ENCODE measurements at regions not wholly inside any gene's neighbourhood (a gene's known extent, or its start where the extent isn't known, plus 50 kb on each side); places are given as distances from the start of the nearest gene placed in this dataset.

DNA sequence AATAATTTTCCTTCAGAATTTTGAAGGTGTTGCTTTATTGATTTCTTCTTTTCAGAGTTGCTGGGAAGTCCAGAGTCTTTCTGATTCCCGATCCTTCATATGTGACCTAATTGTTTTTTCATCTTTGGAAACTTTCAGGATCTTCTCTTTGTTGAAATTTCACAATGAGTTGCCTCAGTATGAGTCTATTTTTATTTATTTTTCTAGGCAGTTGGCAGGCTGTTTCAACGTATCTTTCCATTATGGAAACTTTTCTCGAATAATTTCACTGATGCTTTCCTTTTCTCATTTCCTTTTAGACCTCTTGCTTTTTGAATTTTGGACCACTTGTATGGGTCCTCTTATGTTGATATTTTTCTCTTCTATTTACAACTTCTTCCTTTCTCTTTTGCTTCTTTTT is 354.3 kb downstream of the TGFB2 start:
- Mint-ChIP-seq H3K27me3 (no peaks in the 10 kb centered on the region), H3K36me3 (no peaks in the 10 kb centered on the region), H3K4me1 (no peaks in the 10 kb centered on the region), H3K4me3 (no peak overlapping the region), H3K9me3 (ENCODE audit: low read depth) (peaks cover 4% of the 10 kb centered on the region), H3K27ac (no peak overlapping the region)
- CTCF ChIA-PET = no interaction called here
- ATAC-seq (no peak), DNase-seq (no peak)

DNA sequence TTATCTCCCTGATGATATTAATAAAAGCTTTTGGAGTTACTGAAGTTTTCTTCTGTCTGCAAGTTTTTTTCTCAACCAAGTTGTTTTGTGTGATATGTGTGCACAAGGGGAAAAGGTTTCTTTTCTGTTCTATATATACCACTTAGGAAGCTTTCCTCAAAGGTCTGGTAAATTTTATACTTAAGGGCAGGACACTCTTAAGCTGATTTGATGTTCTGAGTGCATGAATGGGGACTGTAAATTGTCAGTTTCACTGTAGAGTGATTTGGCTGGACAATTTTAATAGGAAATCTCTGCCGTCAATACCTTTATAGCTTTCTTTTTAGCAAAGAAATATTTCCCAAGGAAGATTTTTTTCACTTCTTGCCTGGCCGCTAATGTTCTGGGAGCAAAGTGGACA is 354.7 kb downstream of the TGFB2 start:
- no peak overlapping the region for H3K4me3 Mint-ChIP-seq
- peaks cover 4% of the 10 kb centered on the region for H3K9me3 Mint-ChIP-seq (ENCODE audit: low read depth)
- DNase-seq = no peak
- no peaks in the 10 kb centered on the region for H3K27me3 Mint-ChIP-seq
- ATAC-seq = no peak
- H3K4me1 Mint-ChIP-seq = no peaks in the 10 kb centered on the region
- CTCF ChIA-PET = no interaction called here
- no peak overlapping the region for H3K27ac Mint-ChIP-seq
- H3K36me3 Mint-ChIP-seq = no peaks in the 10 kb centered on the region

DNA sequence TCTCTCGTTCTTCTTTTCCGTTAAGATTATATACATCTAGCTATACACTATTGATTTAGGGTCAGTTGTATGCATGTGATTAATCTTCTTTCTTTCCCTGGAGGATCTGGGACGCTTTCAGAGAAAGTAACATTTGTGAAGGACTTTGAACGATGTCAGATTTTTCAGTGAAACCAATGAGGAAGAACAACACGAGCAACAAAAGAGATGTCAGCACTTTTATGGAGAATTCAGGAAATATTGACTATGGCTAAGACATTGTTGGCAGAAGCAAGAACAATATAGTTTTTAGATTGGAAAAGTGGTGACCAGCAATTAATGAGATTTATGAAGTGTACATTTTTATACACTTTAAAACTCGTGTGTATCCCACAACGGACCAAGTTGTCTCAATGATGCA is 355.5 kb downstream of the TGFB2 start:
- H3K9me3 Mint-ChIP-seq (ENCODE audit: low read depth) = peaks cover 4% of the 10 kb centered on the region
- DNase-seq (no peak), ATAC-seq (no peak)
- H3K4me3 Mint-ChIP-seq = no peak overlapping the region
- H3K27ac Mint-ChIP-seq = no peak overlapping the region
- H3K36me3 Mint-ChIP-seq = no peaks in the 10 kb centered on the region
- no peaks in the 10 kb centered on the region for H3K27me3 Mint-ChIP-seq
- CTCF ChIA-PET = no interaction called here
- H3K4me1 Mint-ChIP-seq = no peaks in the 10 kb centered on the region

DNA sequence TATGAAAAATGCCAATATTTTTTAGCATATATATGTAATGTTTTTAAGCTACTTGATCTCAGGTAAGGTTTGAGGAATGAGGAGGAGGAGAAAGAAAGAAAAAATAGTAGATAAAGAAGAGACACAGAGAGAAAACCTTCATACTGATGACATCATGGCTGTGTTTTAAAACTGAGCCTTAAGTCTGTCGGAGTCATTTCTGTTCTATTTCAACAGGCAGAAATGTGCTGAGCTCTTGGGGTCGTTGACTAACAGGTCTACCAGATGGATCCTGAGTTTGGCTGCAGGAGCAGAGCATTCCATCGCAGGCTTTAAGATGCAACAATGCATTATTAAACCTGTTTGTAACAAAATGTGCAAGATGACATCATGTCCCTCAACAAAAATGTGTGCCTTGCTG is 356.0 kb downstream of the TGFB2 start:
- DNase-seq (no peak), ATAC-seq (no peak)
- H3K4me3 Mint-ChIP-seq = no peak overlapping the region
- no peak overlapping the region for H3K27ac Mint-ChIP-seq
- CTCF ChIA-PET = no interaction called here
- H3K4me1 Mint-ChIP-seq = no peaks in the 10 kb centered on the region
- no peaks in the 10 kb centered on the region for H3K27me3 Mint-ChIP-seq
- no peaks in the 10 kb centered on the region for H3K36me3 Mint-ChIP-seq
- H3K9me3 Mint-ChIP-seq (ENCODE audit: low read depth) = peaks cover 2% of the 10 kb centered on the region

DNA sequence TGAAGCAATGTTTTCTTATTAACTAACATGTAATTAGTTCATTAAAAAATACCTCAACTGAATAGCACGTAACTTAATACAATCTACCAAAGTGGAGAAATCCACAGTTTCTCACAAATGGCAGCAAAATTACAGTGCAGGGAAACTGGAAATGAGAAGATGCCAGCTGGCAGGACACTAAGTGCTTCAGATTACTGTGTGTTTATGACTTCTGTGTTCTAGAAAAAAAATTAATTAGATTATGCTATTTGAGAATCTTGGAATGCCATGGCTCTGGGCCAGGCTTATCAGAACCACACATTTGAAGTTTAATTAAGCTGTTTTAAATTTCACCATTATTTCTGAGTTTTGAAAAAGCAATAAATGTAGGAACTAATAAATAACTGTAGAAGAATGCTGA is 357.6 kb downstream of the TGFB2 start:
- DNase-seq = no peak
- Mint-ChIP-seq H3K27ac (no peak overlapping the region), H3K27me3 (no peaks in the 10 kb centered on the region), H3K9me3 (ENCODE audit: low read depth) (peaks cover 2% of the 10 kb centered on the region), H3K4me1 (no peaks in the 10 kb centered on the region), H3K4me3 (no peak overlapping the region), H3K36me3 (no peaks in the 10 kb centered on the region)
- CTCF ChIA-PET = no interaction called here
- ATAC-seq = no peak

DNA sequence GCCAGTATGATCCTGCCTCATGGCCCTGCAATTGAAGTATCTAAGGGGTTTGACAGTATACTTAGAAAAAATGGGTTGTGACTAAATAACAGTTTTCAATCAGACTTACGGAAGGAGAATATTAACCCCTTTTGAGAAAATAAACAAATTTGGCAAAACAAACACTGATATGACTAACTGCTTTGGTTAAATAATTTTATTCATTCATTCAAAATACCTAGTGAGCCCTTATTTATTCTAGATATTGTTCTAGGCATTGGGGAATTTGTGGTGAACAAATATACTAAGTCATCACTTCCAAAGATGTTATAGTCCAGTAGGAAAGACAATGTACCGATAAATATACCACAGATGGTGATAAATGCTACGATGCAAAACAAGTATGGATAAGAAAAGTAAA is 358.7 kb downstream of the TGFB2 start:
- DNase-seq (no peak), ATAC-seq (no peak)
- CTCF ChIA-PET = no interaction called here
- no peaks in the 10 kb centered on the region for H3K36me3 Mint-ChIP-seq
- no peak overlapping the region for H3K4me3 Mint-ChIP-seq
- no peaks in the 10 kb centered on the region for H3K4me1 Mint-ChIP-seq
- H3K9me3 Mint-ChIP-seq (ENCODE audit: low read depth) = peaks cover 2% of the 10 kb centered on the region
- no peak overlapping the region for H3K27ac Mint-ChIP-seq
- no peaks in the 10 kb centered on the region for H3K27me3 Mint-ChIP-seq

DNA sequence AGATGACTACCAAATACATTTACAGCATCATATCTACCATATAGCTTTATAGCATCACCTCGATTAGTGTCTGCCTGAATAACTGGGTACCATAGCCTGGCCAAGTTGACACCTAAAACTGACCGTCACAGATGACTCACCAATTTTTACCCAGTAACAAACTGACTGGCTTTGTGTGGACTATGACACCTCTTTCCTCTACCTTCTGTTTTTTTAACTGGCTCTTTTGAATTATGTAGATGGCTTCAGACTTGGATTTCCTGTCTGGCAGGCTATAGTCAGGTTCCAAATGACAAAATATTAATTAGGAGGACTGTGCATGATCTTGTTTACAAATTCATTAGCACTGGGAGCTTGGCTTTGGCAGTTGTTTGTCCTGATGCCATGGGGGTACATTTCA is 360.3 kb downstream of the TGFB2 start:
- no peaks in the 10 kb centered on the region for H3K4me1 Mint-ChIP-seq

DNA sequence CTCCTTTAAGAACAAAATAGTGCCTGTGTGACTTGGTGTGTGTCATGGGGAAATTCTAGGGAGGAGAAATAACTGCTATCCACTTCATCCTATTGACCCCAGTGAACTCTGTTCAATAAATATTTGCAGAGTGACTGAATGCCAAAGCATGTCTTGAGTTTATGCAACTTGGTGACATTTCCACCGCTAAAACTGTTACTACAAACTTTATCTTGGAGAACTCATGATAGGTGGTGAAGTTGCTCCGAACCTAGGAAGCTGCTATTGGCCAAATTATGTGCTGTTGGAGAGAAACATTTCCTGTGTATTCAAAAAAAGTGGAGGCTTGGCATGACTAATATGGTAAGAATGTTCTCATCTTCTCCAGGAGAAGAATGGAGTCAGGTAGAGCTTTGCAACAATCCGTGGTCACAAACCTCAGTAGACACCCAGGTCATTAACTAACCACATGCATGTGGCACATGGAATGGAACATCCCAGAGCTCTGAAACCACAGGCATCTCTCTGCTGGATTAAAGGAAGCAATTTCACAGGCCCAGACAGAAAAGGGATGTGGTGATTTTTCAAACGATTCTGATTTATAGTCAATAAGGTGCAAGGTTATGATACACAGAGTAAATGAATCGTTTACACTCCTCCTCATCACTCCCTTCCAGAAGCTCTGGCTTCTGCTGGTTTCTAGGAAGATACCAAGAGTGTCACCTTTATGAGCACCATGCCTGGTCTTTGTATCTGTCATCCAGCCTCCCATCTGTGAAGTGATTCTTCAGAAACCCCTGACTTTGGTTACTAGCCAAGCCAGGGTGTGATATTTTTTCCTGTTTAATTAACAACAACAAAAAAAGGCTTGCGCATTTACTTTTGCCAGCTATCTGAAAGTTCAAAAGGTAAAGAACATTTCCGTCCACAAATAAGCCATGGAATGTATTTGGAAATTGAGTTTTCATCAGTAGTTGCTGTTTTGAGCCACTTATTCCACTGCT is 361.1 kb downstream of the TGFB2 start:
- ATAC-seq (no peak), DNase-seq (no peak)
- Mint-ChIP-seq H3K36me3 (no peaks in the 10 kb centered on the region), H3K4me1 (no peaks in the 10 kb centered on the region), H3K27me3 (no peaks in the 10 kb centered on the region), H3K9me3 (ENCODE audit: low read depth) (peaks cover 2% of the 10 kb centered on the region), H3K27ac (no peak overlapping the region), H3K4me3 (no peak overlapping the region)
- CTCF ChIA-PET = no interaction called here

More for the DNA sequence above, 360.3 kb downstream of the TGFB2 start:
- H3K27ac Mint-ChIP-seq = no peak overlapping the region
- no peaks in the 10 kb centered on the region for H3K36me3 Mint-ChIP-seq
- no peaks in the 10 kb centered on the region for H3K27me3 Mint-ChIP-seq
- DNase-seq (no peak), ATAC-seq (no peak)
- CTCF ChIA-PET = no interaction called here
- H3K9me3 Mint-ChIP-seq (ENCODE audit: low read depth) = peaks cover 2% of the 10 kb centered on the region
- H3K4me3 Mint-ChIP-seq = no peak overlapping the region

DNA sequence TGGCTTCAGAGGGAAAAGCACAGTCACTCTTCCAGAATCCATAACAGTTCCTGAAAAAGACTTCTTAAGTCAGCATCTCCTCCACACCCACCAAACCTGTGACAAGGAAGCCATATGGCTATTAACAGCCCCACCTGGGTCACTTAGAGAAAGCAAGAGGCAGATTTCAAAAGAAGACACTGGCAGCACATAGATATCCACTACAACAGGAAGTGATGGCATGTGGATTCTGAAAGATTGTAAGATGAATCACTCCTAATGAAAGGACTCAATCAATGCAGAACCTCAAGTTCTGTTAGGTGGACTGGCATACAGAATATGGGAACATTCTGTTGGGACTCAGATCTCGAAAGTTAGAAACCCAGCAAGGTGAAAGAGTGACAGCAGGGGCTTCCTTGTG is 365.9 kb downstream of the TGFB2 start:
- H3K36me3 Mint-ChIP-seq = no peaks in the 10 kb centered on the region
- no peak overlapping the region for H3K4me3 Mint-ChIP-seq
- no peak overlapping the region for H3K27ac Mint-ChIP-seq
- H3K9me3 Mint-ChIP-seq (ENCODE audit: low read depth) = no peaks in the 10 kb centered on the region
- ATAC-seq (no peak), DNase-seq (no peak)
- CTCF ChIA-PET = no interaction called here
- H3K4me1 Mint-ChIP-seq = no peaks in the 10 kb centered on the region
- H3K27me3 Mint-ChIP-seq = no peaks in the 10 kb centered on the region

DNA sequence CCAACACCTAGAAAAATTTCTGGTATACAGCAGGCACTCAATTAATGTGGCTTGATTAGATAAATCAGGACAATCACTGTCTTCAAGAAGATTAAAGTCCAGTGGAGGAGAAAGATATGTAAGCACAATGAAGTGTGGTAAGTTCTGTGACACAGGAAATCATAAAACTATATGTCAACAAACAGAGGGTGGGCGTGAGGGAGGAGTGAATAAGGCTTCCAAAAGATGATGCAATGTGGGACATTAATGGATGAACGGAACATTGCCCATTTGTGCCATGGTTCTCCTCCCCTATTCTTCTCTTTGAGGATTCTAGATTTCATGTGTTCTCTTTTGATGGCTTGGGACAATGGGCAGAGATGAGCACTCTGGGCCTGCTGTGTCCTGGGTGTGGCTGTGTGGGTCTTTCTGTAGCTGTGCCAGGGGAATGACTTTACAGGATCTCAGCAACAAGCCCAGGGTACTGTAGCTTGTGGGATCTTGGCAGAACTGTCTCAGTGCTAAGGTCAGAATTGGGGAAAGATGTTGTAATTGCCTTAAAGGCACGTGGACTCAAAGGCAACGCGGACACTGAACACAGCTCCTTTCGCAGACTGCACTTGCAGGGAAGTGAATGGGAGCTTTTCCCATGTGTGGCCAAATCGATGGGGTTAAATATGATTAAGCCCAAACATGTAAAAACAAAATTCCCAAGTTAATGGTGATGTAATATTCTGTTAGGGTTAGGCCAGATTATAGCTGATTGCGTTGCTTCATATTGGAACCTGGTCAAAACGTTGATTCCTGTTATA is 366.9 kb downstream of the TGFB2 start:
- no peak for ATAC-seq
- no peak for DNase-seq
- Mint-ChIP-seq H3K9me3 (ENCODE audit: low read depth) (no peaks in the 10 kb centered on the region), H3K4me1 (no peaks in the 10 kb centered on the region), H3K27ac (no peak overlapping the region), H3K27me3 (no peaks in the 10 kb centered on the region), H3K36me3 (no peaks in the 10 kb centered on the region), H3K4me3 (no peak overlapping the region)
- CTCF ChIA-PET = no interaction called here

DNA sequence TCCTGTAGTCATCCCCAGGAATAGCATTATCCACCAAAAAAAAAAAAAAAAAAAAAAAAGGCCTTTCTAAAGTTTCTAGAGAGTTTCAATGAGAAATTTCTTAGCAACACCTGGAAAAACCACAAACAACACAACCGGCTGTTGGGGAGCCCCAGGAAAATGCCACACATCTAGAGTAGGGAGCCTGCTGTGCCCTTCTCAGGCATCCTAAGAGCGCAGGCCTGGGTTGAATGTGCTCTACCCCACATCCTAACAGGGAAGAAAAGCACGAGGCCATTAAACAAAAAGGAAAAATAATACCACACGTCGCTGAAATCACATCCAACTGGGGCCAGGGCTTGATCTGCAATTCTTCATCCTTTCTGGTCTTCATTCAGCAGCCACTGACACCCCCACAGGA is 367.5 kb downstream of the TGFB2 start:
- Mint-ChIP-seq H3K9me3 (ENCODE audit: low read depth) (no peaks in the 10 kb centered on the region), H3K27ac (no peak overlapping the region), H3K4me3 (no peak overlapping the region), H3K4me1 (no peaks in the 10 kb centered on the region), H3K36me3 (no peaks in the 10 kb centered on the region), H3K27me3 (no peaks in the 10 kb centered on the region)
- DNase-seq = no peak
- CTCF ChIA-PET = no interaction called here
- ATAC-seq = no peak

DNA sequence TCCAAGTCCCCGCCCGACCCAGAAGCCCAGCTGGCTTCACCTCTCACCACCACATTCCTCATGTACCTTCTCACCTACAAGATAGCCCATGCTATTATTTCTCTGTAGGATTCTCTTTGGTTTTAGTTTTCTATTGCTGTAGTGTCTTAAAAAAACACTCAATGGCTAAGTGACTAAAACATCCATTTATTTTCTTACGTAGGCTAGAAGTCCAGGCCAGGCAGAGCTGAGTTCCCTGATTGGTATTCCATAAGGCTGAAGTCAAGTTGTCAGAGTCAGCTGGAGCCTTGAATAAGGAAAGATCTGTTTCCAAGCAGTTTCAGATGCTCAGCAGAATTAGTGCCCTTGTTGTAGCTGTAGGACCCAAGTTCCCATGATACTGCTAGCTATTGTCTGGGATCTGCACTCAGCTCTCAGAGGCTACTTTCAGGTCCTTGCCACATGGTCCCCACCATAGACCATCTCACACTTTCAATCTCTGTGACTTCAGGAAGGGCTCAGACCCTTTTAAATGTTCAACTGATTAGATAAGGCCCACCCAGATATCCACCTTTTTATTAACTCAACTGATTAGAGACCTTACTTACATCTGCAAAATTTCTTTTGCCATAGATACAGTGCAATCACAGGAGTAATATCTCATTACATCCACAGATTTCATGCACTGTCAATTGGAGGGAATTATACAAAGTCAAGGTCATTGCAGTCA is 371.0 kb downstream of the TGFB2 start:
- no peaks in the 10 kb centered on the region for H3K4me1 Mint-ChIP-seq
- DNase-seq = no peak
- no peaks in the 10 kb centered on the region for H3K27me3 Mint-ChIP-seq
- H3K4me3 Mint-ChIP-seq = no peak overlapping the region
- no peaks in the 10 kb centered on the region for H3K9me3 Mint-ChIP-seq (ENCODE audit: low read depth)
- CTCF ChIA-PET = no interaction called here
- ATAC-seq = no peak
- H3K36me3 Mint-ChIP-seq = no peaks in the 10 kb centered on the region
- no peak overlapping the region for H3K27ac Mint-ChIP-seq

DNA sequence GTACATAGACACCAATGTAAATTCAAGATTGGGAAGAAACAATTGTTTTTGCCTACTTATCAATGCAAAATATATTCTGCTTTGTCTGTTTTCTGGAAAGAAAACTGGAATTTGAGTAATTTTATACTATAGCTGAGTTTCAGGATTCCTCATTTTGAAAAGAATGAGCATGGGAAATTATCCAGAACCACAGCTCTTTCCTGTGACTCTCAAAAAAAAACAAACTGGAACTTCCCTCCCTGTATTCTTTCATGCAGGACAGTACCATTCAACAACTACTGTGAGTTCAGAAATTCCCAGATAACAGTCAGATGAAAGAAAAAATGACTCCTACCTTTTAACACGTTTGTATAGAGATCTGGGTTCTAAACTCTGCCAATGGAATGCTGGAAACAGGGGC is 372.4 kb downstream of the TGFB2 start:
- CTCF ChIA-PET = no interaction called here
- ATAC-seq (no peak), DNase-seq (no peak)
- Mint-ChIP-seq H3K4me1 (no peaks in the 10 kb centered on the region), H3K27me3 (no peaks in the 10 kb centered on the region), H3K9me3 (ENCODE audit: low read depth) (no peaks in the 10 kb centered on the region), H3K4me3 (no peak overlapping the region), H3K36me3 (no peaks in the 10 kb centered on the region), H3K27ac (no peak overlapping the region)

DNA sequence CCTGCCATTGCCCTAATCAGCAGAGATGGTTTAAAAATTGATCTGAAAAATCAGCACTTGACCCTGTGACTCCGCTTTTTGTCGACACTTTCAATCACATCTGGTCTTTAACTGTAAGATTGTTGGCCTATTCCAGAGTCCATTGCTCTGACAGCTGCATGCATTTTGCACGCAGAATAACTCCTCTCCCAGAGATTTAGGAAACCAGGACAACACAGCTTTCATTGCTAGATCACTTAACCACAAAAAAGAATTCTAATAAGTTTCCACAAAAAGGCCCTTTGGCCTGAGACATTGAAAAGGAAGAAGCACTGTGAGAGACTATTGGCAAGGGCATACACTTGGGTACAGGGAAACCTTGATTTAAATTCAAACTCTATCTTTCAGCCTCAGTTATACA is 373.1 kb downstream of the TGFB2 start:
- H3K9me3 Mint-ChIP-seq (ENCODE audit: low read depth) = no peaks in the 10 kb centered on the region
- DNase-seq (no peak), ATAC-seq (no peak)
- no peaks in the 10 kb centered on the region for H3K36me3 Mint-ChIP-seq
- no peak overlapping the region for H3K4me3 Mint-ChIP-seq
- H3K4me1 Mint-ChIP-seq = no peaks in the 10 kb centered on the region
- H3K27ac Mint-ChIP-seq = no peak overlapping the region
- CTCF ChIA-PET = no interaction called here
- H3K27me3 Mint-ChIP-seq = no peaks in the 10 kb centered on the region

All from activated CD8-positive, alpha-beta memory T cell treated with anti-CD3 and anti-CD28 coated beads, Interleukin-2, amount 10 ng/mL, durations not matched to agents 7 days and 5 days (primary cell).